GM18505 (cell line): ENCODE measurements at regions not wholly inside any gene's neighbourhood (a gene's known extent, or its start where the extent isn't known, plus 50 kb on each side); places are given as distances from the start of the nearest gene placed in this dataset.

Experiments used
- ATAC-seq: cut with Tn5 transposase; IDR thresholded peaks from one replicate; pipeline ENCODE4 v1.9.1; 2021; ENCODE audit not compliant: unreplicated experiment
- POLR2A ChIP-seq: IDR thresholded peaks from 4 replicates; pipeline ENCODE4 v1.6.1; 2011; ENCODE audit warnings: borderline replicate concordance; ENCODE audit not compliant: insufficient read depth, insufficient read length; ENCODE audit errors: extremely low read depth

DNA sequence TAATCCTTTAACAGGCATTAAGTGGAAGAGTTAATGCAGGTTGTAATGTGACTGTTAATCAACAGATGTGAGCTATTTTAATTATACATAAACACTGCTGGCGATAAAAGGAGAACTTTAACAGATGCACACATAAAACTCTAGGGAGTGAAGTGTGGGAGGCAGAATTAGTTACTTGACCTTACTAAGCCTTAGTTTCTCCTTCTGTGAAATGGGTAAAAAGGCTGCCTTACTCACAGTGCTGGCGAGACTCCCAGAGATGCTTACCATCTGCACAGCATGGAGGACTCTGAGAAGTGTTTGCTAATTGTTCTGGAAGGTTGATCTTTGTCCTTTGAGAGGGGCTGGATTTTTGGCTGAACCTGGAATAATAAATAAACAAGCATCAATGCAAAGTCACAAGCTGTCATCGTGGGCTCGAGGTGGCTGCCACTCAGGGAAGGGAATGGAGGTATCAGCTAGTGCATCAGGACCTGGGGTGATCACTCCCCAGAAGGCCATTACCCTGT, 58.6 kb upstream of the MPEG1 start:
- no peak for TF ChIP-seq POLR2A
- ATAC-seq, result no peak

DNA sequence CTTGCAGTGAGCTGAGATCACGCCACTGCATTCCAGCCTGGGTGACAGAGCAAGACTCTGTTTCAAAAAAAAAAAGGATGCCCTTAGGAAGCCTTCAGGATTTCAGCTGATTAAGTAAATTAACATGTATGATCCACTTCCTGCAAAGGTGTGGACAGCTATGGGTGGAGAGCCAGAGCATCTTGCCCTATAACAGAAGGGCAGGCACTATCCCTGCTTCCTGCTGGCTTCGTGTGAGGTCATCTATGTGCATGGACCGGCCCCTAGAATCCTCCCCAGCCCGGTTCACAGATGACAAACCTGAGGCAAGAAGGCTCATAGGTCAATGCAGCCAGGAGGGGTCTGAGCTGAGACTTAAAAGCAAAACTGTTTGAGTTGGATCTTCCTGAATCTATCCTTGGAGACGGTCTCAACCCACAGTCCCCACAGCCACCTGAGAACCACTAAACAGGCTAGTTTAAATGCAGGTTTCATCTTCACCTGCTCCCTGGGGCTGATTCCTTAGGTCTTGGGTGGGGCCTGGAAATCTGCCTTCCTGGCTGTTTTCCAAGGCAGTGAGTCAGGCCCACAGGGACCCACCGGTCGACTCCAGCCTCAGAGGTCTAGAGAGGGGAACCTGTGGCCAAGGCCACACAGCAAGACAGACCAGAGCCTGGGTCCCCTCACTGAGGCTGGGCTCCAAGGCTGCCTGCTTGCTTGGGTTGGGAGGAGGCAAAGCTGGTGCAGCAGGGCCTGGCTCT, 55.2 kb upstream of the MPEG1 start:
- TF ChIP-seq POLR2A, result no peak
- no peak for ATAC-seq

DNA sequence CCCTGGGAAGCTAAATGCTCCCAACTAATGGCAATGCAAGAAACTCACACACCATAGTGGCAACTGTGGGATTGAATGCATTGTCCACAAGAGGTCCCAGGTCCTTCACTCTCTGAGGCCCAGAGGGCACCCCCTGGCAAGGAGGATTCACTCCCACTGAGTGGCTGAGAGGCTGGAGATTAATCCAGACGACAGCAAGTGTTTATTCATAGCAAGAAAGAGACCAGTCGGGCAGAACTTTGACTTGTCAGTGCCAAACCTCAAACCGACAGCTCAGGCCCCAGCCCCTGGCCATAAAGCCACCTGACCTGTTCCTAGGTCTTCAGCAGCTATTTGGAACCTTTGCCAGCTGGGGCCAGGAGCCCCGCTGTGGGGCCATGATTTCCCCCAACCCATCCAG, 54.5 kb upstream of the MPEG1 start:
- no peak for TF ChIP-seq POLR2A

DNA sequence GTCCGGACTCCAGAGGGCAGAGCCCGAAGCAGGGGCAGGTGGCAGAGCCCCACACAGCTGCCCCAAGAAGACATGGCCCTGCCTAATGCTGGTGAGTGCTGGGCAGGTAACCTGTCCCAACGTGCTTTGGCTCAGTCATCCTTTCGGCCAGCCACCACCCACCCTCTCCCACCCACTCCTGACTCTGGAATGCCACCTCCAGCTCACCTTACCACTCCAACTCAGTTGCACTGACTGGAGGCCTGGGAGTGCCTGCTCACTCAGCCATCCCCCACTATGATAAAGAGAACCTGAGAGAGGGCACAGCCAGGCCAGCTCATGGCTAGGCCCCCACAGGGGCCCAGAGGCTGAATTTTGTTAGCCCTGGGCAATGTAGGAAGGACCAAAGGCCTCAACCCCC, 53.8 kb upstream of the MPEG1 start:
- TF ChIP-seq POLR2A, result no peak
- no peak for ATAC-seq

More for the DNA sequence above, 54.5 kb upstream of the MPEG1 start:
- ATAC-seq, result peak; percentile 68

DNA sequence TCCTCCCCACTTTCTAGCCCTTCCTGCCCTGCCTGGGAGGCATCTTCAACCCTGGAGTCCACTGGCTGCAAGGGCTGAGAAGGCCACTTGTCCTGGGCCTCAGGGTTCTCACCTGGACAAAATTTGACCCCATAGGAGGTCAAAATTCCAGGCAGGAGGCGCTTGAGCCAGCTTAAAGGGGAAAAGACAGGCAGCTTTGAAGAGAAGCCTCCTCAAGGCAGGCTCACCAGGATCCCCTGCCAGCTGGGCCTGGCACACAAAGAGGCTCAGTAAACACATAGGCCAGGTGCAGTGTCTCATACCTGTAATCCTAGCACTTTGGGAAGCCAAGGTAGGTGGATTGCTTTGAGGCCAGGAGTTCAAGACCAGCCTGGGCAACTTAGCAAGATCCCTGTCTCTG, 53.0 kb upstream of the MPEG1 start:
- TF ChIP-seq POLR2A, result no peak
- no peak for ATAC-seq

DNA sequence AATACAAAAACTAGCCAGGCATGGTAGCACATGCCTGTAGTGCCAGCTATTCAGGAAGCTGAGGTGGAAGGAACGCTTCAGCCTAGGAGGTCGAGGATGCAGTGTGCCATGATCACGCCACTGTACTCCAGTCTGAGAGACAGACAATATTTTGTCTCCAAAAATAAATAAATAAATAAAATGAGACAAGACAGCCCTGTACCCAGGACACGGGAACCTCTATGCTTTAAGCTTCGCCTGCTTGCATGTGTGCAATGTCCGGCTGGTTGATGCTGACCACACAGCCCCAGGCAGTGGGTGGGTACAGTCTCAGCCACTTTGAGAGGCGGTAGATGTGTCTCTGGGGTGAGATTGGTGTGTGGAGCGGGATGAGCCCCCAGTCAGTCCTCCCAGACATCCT, 52.0 kb upstream of the MPEG1 start:
- no peak for ATAC-seq
- no peak for TF ChIP-seq POLR2A

DNA sequence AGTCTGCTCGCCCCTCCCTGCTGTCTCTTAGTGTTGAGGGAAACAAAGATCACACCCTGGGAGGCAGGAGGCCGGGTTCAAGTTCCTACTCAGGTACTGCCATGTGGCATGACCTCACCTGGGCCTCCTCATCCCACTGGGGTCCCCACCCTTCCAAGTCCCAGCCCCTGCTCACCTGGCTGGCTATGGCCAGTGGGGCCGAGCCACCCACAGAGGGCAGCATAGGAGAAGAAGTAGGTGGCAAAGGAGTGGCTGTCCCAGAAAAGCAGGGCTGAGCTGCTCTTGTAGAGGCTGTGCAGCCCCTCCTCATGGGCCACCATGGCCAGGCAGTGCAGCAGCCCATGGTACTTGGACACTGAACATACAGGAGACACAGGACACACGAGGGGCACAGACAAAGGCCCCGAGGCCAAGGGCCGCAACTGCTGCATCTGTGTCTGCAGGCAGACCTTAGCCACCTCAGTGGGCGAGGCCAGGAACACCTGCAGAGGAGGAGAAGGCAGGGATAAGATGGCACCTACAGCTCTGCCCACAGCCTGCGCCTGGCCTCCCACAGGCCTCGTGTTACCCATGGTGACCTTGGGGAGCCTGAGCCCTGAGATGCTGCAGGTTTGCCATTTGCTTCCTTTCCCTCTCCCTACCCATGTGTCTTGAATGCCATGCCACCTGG, 50.6 kb upstream of the MPEG1 start:
- TF ChIP-seq POLR2A, result no peak
- no peak for ATAC-seq
